ENCODE measurements at regions not wholly inside any gene's neighbourhood (a gene's known extent, or its start where the extent isn't known, plus 50 kb on each side); places are given as distances from the start of the nearest gene placed in this dataset.

DNA sequence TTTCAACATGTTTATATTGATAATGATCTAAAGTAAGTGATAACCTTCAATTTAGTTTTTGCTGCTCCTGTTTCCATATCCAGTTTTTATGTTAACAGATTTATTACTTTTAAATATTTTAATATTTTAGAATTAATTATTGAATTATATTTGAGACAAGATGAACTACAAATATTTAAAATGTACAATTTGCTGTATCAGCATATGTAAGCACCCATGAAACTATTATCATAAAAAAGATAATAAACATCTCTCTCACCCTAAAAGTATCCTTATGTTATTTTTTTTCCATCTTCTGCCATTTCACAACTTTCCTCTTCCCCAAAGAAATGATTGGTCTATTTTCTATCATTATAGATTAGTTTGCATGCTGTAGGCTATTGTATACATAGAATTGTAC lies 1426.6 kb upstream of the PRR20A start:
- TF ChIP-seq, protein P1, sequence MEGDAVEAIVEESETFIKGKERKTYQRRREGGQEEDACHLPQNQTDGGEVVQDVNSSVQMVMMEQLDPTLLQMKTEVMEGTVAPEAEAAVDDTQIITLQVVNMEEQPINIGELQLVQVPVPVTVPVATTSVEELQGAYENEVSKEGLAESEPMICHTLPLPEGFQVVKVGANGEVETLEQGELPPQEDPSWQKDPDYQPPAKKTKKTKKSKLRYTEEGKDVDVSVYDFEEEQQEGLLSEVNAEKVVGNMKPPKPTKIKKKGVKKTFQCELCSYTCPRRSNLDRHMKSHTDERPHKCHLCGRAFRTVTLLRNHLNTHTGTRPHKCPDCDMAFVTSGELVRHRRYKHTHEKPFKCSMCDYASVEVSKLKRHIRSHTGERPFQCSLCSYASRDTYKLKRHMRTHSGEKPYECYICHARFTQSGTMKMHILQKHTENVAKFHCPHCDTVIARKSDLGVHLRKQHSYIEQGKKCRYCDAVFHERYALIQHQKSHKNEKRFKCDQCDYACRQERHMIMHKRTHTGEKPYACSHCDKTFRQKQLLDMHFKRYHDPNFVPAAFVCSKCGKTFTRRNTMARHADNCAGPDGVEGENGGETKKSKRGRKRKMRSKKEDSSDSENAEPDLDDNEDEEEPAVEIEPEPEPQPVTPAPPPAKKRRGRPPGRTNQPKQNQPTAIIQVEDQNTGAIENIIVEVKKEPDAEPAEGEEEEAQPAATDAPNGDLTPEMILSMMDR (IDR thresholded peaks at IDR 0.05) = no peak
- no peak for TF ChIP-seq POLR2A (IDR thresholded peaks at IDR 0.05)
